ENCODE measurements at regions not wholly inside any gene's neighbourhood (a gene's known extent, or its start where the extent isn't known, plus 50 kb on each side); places are given as distances from the start of the nearest gene placed in this dataset.
"Not testable (repeated sequence)": the region's sequence is repeated elsewhere in the genome, so short reads cannot be mapped to it uniquely, and the experiment has no call there.

DNA sequence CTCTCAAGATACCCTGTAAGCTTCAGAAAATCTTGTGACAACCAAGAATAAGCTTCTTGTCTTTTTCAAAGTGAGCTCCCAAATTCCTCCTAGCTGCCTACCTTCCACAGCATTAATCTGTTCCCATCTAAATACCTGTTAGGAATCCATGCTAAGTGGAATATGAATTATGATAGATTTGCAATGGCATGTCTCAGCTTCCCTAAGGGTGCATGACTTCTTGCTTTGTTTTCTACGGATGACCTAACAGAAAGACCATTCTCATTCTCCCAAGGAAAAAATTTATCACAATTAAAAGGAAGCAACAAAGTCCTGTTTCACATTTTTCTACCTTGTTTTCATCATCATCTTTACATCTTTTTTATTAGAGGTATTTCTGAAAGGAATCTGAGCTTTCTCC lies 532.7 kb downstream of the GRXCR1 start:
- DNase-seq (ENCODE audit: low read depth): no peak

DNA sequence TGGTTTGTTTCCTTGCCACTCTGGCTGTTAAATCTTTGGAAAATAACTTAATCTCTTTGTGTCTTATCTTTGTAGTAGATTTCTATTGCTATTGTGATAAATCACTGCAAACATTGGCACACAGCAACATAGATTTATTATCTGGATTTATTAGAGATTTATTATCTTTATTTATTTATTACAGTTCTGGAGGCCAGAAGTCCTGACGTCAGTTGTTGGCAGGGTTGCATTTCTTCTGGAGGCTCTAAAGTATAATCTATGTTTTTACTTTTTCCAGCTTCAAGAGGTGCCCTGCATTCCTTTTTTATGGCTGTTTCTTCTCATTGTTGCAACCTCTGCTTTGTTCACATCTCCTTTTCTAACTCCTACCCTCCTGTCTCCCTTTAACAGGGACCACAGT lies 542.8 kb downstream of the GRXCR1 start:
- DNase-seq (ENCODE audit: low read depth): no peak

DNA sequence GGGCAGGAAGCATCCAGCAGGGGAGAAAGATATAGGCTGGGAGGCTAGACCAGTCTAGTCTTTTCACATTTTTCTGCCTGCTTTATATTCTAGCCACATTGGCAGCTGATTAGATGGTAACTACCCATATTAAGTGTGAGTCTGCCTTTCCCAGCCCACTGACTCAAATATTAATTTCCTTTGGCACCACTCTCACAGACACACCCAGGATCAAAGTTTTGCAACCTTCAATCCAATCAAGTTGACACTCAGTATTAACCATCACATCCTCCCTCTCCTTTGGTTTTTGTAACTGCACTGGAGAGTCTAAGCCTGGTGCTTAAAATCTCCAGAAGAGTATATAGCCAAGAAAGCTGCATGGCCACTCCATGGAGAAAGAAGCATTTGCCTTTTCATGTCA lies 560.4 kb downstream of the GRXCR1 start:
- DNase-seq (ENCODE audit: low read depth): no peak

DNA sequence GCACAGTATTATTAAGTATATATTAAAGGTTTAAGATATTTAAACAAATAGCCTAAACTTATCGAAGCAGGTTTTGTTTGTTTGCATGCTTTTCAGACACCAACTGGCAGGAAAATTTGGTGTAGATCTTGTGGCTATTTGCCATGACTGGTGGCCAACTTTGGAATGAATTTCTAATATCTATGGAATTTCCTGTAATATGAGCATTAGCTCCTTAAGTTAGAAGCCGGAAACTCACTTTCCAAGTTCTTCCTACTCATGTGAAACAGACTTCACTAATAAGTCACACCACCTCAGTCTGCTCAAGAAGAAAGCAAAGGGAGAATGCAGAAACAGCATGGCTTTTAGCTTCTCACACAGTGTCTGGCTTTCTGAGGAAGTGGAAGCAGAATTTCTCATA lies 563.9 kb downstream of the GRXCR1 start:
- no peak for DNase-seq (ENCODE audit: low read depth)

DNA sequence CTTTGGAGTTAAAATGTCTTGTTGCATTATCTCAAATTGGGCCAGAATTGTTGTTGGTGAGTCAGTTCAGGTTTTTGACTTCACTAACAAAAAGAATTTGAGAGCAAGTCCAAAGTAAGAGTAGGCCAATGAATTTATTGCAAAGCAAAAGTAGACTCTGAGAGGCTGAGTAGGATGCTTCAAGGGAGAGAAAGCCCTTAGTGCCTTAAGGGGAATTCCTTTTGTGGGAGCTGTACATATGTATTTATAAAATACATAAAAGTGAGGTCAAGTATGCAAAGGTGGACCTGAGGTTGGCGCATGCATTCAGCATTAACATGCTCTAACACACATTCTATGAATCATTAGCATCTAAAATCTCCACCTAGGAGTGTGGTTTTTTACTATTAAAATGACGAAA lies 565.4 kb downstream of the GRXCR1 start:
- DNase-seq (ENCODE audit: low read depth): no peak

DNA sequence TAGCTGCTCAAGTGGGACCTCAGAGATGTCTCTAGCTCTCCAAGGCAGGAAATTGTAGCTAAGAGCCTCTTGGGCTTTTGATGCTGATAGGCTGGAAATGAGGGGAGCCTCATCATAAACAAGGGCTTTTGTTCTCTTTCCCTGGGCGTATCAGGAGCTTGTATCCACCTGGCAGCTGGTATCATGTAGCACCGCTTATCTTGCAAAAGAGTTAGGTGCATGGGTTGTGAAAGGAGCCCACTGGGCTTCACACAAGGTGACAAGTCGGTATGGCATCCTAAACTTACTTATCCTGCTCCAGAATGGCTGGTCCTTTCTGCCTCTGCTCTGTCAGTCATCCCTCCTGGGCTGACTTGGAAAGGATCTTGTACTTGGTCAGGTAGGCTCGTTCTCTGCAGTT lies 565.8 kb downstream of the GRXCR1 start:
- no peak for DNase-seq (ENCODE audit: low read depth)

DNA sequence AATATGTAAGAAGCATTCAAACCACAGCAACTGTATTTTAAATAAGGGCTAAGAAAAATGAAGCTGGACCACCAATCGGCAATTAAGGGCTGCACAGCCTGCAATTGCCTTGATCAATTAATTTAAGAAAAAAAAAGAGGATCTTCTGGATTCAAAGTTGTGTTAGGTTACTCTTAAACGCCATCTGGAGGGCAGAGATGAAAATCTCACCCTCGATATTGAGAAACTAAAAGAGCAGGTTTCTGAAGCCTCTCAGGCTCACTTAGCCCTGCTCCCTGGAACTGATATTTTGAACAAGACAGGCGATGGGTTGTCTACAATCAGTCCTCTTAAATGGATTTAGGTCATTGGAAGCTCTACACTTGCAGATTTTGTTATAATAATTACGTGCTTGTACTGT lies 579.4 kb downstream of the GRXCR1 start:
- no peak for DNase-seq (ENCODE audit: low read depth)

DNA sequence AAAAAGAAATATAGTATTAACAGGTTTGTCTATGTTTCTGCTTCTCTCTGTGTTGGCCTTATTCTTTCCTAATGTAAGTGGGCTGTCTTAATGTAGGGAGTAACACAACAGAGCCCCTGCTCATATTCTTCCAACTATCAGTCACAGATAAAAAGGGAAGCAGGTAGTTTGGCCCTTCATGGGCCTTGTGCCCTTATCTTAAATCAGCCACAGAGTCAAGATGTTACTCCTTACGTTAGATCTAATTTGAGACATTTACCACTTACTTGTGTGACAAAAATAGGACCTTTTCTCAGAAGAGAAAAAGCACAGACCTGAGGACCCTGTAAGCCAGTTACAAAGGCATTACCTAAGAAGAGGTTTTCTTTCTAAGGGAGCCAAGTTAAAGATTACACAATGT lies 589.0 kb downstream of the GRXCR1 start:
- DNase-seq (ENCODE audit: low read depth): no peak

DNA sequence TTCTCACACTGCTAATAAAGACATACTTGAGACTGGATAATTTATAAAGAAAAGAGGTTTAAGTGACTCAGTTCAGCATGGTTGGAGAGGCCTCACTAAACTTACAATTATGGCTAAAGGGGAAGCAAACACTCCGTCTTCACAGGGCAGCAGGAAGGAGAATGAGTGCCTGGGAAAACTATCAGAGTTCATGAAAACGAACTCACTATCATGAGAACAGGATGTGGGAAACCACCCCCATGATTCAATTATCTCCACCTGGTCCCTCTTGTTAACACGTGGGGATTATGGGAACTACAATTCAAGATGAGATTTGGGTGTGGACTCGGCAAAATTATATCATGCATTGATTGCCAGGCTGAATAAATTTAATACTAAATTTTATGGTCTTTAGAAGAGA lies 592.7 kb downstream of the GRXCR1 start:
- no peak for DNase-seq (ENCODE audit: low read depth)

DNA sequence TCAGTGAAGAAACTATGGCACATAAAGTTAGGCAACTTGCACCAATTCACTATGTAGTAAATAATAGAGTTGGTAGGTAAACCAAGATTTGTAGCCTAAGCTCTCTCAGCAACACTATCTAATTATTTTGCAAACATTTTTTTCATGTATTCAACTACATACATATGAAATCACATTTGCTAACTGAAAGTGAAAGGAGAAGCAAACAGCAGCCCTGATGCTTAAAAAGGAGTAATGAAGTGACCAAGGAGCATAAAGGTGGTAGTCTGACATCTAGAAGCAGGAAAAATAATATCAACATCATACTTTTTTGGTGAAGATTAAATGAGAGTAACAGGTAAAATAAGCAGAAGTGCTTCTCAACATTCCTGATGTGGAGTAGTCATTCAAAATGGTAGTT lies 603.7 kb downstream of the GRXCR1 start:
- no peak for DNase-seq (ENCODE audit: low read depth)

DNA sequence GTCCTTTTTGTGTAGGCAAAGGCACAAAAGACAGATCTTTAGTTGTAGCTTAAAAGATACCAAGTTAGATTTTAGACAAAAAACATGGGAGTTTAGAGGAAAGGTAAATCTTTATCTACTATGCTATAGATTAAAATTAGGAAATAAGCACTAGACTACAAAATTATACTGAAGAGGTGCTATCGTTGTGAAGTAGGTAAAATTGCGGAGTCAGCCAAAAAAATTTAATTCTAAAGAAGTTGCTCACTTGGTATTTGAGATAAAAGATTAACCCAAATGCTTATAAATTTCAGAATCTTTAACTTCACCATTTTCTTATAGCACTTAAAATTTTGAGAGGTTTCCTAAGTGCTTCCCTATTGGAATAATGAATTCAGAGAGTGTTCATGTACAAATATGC lies 604.1 kb downstream of the GRXCR1 start:
- no peak for DNase-seq (ENCODE audit: low read depth)

DNA sequence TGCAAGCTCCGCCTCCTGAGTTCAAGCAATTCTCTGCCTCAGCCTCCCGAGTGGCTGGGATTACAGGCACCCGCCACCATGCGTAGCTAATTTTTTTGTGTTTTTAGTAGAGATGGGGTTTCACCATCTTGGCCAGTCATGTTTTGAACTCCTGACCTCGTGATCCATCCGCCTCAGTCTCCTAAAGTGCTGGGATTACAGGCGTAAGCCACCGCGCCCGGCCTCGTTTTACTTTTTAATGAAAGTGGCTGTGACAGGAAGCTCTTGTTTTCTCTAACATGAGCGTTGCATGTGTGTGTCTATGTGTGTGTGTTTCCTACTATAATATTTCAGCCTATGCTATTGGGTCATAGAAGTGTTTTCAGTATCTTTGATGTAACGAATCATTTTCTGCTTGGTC lies 613.3 kb downstream of the GRXCR1 start:
- not testable (repeated sequence) for DNase-seq (ENCODE audit: low read depth)

DNA sequence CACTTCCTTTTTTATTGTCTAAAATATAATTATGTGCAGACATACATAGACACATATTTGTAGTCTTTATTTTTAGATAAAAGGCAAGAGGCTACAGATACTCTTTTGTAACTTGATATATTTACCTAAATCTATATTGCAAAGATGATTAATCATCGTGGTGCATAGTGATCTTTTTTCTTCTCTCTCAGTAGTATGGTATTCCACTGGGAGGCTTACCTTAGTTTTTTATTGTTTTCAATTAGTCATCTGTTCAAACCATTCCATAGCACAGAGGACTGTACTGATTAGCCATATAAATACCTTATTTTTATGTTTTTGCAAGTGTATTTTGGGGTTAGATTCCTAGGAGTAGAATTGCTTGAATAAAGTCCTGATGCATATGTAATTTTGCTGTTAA lies 619.7 kb downstream of the GRXCR1 start:
- DNase-seq (ENCODE audit: low read depth): no peak

DNA sequence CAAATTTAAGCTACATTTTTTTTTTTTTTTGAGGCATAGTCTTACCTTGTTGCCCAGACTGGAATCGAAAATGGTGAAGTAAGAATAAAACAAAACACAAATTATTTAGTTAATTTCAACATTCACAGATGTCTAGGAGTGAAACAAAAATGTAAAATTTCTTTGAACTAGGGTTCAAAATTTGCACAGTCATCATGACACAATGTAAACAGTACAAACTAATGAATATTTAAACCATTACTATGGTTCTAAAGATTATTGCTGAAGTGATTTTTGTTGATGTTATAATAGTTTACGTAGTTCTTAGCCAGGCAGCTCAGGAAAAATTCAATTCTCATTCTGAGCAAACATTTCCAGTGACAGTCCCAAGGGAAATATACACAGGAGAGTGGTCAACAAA lies 633.1 kb downstream of the GRXCR1 start:
- no peak for DNase-seq (ENCODE audit: low read depth)

DNA sequence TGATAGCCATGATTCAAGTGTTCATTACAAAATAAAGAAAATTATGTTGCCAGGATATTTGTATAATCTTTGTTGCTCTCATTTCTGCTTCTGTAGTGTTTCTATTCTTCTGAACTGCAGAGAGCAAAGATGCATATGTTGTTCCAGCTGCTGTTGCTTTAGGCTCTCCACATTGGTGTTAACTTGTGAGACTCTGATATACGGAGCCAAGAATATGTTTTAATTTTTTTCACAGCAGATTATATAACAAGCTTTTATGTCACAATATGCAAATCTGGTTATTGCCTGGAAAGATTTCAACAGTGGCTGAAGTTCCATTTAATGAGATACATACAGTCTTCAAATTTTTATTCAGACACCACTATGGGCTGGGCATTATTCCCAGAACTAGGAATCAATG lies 655.0 kb downstream of the GRXCR1 start:
- DNase-seq (ENCODE audit: low read depth): no peak

DNA sequence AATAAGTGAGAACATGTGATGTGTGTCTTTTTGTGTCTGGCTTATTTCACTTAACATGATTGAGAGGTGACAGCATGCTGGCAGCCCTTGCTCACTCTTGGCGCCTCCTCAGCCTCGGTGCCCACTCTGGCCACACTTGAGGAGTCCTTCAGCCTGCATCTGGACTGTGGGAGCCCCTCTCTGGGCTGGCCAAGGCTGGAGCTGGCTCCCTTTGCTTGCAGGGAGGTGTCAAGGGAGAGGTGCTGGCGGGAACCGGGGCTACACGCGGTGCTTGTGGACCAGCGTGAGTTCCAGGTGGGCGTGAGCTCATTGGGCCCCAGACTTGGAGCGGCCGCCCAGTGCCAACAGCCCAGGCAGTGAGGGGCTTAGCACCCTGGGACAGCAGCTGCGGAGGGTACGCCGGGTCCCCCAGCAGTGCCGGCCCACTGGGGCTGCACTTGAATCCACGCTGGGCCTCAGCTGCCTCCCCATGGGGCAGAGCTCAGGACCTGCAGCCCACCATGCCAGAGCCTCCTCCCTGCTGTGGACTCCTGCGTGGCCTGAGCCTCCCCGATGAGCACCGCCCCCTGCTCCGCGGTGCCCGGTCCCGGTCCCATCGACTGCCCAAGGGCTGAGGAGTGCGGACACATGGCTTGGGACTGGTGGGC lies 658.6 kb downstream of the GRXCR1 start:
- DNase-seq (ENCODE audit: low read depth): no peak

DNA sequence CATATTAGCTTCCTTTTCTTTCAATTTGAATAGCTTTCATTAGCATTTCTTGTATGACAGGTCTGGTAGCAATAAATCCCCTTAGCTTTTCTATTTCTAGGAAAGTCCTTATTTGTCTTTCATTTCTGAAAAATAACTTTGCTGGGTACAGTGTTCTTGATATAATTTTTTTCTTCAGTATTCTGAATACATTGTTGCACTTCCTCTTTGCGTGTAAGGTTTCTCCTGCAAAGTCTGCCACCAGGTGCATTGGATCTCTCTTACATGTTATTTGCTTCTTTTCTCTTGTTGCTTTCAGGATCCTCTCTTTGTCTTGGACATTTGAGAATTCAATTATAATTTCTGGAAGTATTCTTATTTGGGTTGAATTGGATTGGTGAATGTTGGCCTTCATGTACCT lies 663.7 kb downstream of the GRXCR1 start:
- DNase-seq (ENCODE audit: low read depth): no peak

DNA sequence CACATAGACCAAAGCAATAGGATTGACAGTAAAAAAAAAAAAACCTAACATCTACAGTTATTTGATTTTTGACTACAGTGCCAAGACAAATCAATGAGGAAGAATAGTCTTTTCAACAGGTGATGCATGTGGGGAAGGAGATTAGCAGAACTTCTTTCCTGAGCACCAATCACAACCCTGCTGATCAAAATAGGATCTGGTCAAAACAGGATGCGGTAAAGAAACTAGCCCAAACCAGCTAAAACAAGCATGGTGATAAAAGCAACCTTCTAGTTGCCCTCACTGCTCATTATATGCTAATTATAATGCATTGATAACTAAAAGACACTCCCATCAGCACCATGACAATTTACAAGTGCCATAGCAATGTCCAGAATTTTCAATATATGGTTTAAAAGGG lies 667.5 kb downstream of the GRXCR1 start:
- no peak for DNase-seq (ENCODE audit: low read depth)

DNA sequence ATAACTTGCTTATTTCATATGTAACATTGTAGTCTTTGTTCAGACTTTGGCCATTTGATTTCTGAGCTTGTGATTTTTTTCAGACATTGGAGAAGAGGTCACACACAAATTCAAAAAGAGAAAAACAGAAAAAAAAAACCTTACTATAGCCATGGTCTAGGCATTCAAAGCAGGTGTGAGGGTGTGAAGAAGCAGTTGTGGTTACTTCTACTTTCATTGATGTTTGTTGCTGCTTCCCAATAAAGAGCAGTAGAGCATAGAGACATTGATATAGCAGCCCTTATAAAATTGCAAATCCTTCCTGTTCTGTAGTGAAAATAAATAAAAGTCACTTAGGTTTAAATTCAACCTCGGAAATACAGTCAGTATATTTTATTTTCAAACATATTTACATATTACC lies 671.6 kb downstream of the GRXCR1 start:
- no peak for DNase-seq (ENCODE audit: low read depth)

DNA sequence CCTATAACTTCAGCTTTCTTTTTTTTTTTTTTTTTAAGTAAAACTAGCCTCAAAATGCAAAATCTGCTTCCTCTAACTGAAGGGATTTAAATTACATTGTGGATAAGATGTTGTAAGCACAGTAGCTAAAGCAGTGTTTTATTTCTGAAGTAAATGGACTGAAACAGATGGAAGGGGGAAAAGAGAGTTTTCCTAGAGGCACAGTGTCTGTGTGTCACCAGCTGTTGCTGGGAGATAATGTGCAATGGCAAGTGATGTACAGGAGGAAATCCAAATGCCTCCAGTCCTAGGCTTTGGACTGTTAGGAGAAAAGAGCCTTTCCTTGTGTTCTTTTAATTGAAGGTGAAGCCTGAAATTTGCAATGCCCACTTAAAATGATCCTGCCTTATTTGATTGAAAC lies 672.1 kb downstream of the GRXCR1 start:
- no peak for DNase-seq (ENCODE audit: low read depth)

DNA sequence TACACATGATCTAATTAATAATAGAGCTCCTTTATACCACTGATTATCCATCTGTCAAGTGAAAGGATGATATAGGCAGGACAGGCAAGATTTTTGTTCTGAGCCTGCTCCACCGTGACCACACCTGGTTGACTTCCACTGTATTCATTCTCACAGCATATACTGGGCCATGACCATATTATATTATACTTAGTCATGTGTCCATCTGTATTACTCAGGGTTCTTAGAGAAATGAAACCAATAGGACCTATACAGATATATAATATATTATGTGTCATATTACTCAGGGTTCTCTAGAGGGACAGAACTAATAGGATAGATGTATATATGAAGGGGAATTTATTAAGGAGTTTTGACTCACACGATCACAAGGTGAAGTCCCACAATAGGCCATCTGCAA lies 675.1 kb downstream of the GRXCR1 start:
- DNase-seq (ENCODE audit: low read depth): no peak

DNA sequence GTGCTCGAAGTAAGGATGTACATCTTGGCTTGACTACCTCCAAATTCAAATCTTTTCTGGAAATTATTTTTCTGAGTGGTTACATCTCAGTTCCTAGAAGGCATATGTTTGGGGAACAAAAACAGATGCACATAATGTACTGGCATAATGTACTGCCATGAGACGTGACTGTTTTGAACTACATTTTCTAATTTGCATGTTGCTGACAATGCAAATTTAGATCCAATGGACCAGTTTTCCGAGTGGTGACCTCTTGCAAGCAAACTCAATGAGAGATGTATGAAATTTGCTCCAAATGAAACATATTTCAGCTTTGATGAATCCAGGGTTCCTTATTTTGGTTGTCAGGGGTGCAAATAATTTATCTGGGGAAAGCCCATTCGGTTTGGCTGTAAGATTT lies 694.3 kb downstream of the GRXCR1 start:
- DNase-seq (ENCODE audit: low read depth): no peak

DNA sequence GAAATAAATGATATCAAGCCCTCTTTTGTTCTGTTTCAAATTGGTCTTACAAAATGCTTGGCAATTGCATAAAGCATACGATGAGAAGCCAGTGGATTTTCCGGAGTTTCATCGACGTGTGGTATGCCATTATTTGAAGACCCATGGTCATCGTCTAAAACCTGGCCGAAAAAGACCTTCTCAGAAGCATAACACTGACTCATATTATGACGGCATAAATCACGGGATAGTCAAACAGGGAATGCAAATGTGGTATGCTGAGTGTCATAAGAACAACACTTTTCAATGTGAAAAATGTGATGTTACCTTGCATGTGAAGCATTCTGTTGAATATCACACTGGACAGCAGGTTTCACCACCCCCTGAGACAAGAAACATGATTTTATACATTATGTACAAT lies 695.2 kb downstream of the GRXCR1 start:
- DNase-seq (ENCODE audit: low read depth): no peak

DNA sequence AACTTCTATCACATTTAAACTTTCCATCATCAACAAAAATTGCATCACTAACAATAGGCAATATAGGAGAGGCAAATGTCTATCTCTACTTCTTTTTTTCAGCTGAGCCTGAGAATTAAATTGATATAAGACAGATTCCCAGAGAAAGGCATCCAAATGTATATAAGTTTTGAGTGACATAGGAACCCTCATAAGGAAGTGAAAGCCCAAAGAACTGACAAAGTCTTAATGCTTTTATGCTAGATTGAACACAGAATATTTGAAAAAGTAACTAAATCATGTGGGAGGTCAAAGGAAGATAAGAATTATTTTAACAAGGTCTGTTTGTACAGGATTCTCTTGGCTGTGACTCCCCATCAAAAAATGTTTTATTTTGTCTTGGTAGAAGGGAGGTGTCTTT lies 714.9 kb downstream of the GRXCR1 start:
- DNase-seq (ENCODE audit: low read depth): no peak

Measured in forelimb muscle (tissue), 1 donor.